ENCODE measurements at regions not wholly inside any gene's neighbourhood (a gene's known extent, or its start where the extent isn't known, plus 50 kb on each side); places are given as distances from the start of the nearest gene placed in this dataset.

GRCh38 chr13:70616847-70617246, 508.6 kb upstream of the KLHL1 start:
- H3K9ac ChIP-seq: no peak overlapping the region
- H3K27ac ChIP-seq (ENCODE audit: low read depth in 2 of 2, low read length in 1 of 2): no peak overlapping the region
- no peaks in the 10 kb centered on the region for H3K27me3 ChIP-seq (ENCODE audit: insufficient read depth)
- no peak for DNase-seq
- CTCF ChIA-PET: no interaction called here
- no peaks in the 10 kb centered on the region for H3K36me3 ChIP-seq (replicated peaks in 1 of 2; ENCODE audit: control insufficient read depth in 1 of 2, insufficient read depth in 2 of 2, low read length in 1 of 2)
- 89% methylated on average over 3 of the region's 3 CpGs for WGBS (ENCODE audit: low lambda C conversion rate)
- H2AFZ ChIP-seq (ENCODE audit: low read depth): no peak overlapping the region
- H3K4me2 ChIP-seq: no peak overlapping the region
- POLR2A ChIA-PET: no interaction called here
- H3K9me2 ChIP-seq: no peaks in the 10 kb centered on the region
- H3K9me3 ChIP-seq: no peaks in the 10 kb centered on the region
- TF ChIP-seq TEAD4 (IDR thresholded peaks at IDR 0.05; ENCODE audit: borderline replicate concordance, insufficient read depth): no peak
- TF ChIP-seq PBX3 (IDR thresholded peaks at IDR 0.05): no peak
- no peak for TF ChIP-seq FOXM1 (IDR thresholded peaks at IDR 0.05; ENCODE audit: low read depth)
- TF ChIP-seq POLR2AphosphoS5 (IDR thresholded peaks at IDR 0.05; ENCODE audit: low read depth, low read length): no peak
- no peak for TF ChIP-seq NFIC (IDR thresholded peaks at IDR 0.05; ENCODE audit: borderline replicate concordance)
- no peaks in the 10 kb centered on the region; a peak in 1 of 4 replicates for H3K4me1 ChIP-seq (ENCODE audit: control insufficient read depth in 1 of 2, insufficient read depth in 2 of 2, low read depth in 1 of 2, low read length in 1 of 2)
- H4K20me1 ChIP-seq (ENCODE audit: insufficient read depth): no peaks in the 10 kb centered on the region
- no peaks in the 10 kb centered on the region for H3F3A ChIP-seq (replicated peaks; ENCODE audit: insufficient read depth)
- no peaks in the 10 kb centered on the region for H3K79me2 ChIP-seq (ENCODE audit: insufficient read depth)
- no peak overlapping the region for H3K4me3 ChIP-seq (ENCODE audit: low read depth in 2 of 2, low read length in 1 of 2)

- Histone ChIP-seq H3K4me3 (ENCODE audit: low read depth in 2 of 2, low read length in 1 of 2) (no peak overlapping the region), H4K20me1 (ENCODE audit: insufficient read depth) (no peaks in the 10 kb centered on the region), H3K27me3 (ENCODE audit: insufficient read depth) (no peaks in the 10 kb centered on the region), H3K27ac (ENCODE audit: low read depth in 2 of 2, low read length in 1 of 2) (no peak overlapping the region), H3K9me2 (no peaks in the 10 kb centered on the region), H3K4me1 (ENCODE audit: control insufficient read depth in 1 of 2, insufficient read depth in 2 of 2, low read depth in 1 of 2, low read length in 1 of 2) (no peaks in the 10 kb centered on the region; a peak in 1 of 4 replicates), H2AFZ (ENCODE audit: low read depth) (no peak overlapping the region), H3K9ac (no peak overlapping the region), H3K36me3 (replicated peaks in 1 of 2; ENCODE audit: control insufficient read depth in 1 of 2, insufficient read depth in 2 of 2, low read length in 1 of 2) (no peaks in the 10 kb centered on the region), H3F3A (replicated peaks; ENCODE audit: insufficient read depth) (no peaks in the 10 kb centered on the region), H3K9me3 (no peaks in the 10 kb centered on the region), H3K79me2 (ENCODE audit: insufficient read depth) (no peaks in the 10 kb centered on the region), H3K4me2 (no peak overlapping the region)
- ChIA-PET POLR2A (no interaction called here), CTCF (interaction anchor here (1.0 to 1.5 kb wide), 5 partner anchors 9 to 1265 kb away, joined by 3 to 5 read pairs (median 3); no protein-coding TSS in a partner anchor)
- 47% methylated on average over 1 of the region's 1 CpG for WGBS (ENCODE audit: low lambda C conversion rate)
- peak; percentile 59 for TF ChIP-seq RAD21 (IDR thresholded peaks at IDR 0.05; ENCODE audit: low read length)
- no peak for TF ChIP-seq JUND (IDR thresholded peaks at IDR 0.05)
- TF ChIP-seq EZH2phosphoT487 (IDR thresholded peaks at IDR 0.05; ENCODE audit: borderline replicate concordance, low read depth): no peak
- no peak for TF ChIP-seq GATA2 (CRISPR knock-in tag; IDR thresholded peaks at IDR 0.05)
- peak; percentile 58 for TF ChIP-seq CTCF (IDR thresholded peaks at IDR 0.05)
- no peak for TF ChIP-seq ELF1 (IDR thresholded peaks at IDR 0.05)
- no peak for TF ChIP-seq PBX3 (IDR thresholded peaks at IDR 0.05)
- TF ChIP-seq NRF1 (IDR thresholded peaks at IDR 0.05; ENCODE audit: low read depth, low read length): no peak
- DNase-seq: peak; percentile 21
These were observed 505.0 kb upstream of the KLHL1 start for GRCh38 chr13:70613295-70613694.
